ENCODE measurements at regions not wholly inside any gene's neighbourhood (a gene's known extent, or its start where the extent isn't known, plus 50 kb on each side); places are given as distances from the start of the nearest gene placed in this dataset.

GRCh38 chr1:213670692-213671023 is 317.1 kb upstream of the PROX1 start:
- Histone ChIP-seq H3F3A (ENCODE audit: insufficient read depth) (no peaks in the 10 kb centered on the region), H3K9me2 (ENCODE audit: insufficient read depth) (no peaks in the 10 kb centered on the region), H3K4me2 (ENCODE audit: unreplicated experiment) (no peak overlapping the region), H3K9me3 (ENCODE audit: low read depth) (no peaks in the 10 kb centered on the region), H3K4me1 (ENCODE audit: insufficient read depth) (no peaks in the 10 kb centered on the region), H4K20me1 (ENCODE audit: insufficient read depth) (no peaks in the 10 kb centered on the region), H3K27me3 (replicated peaks; ENCODE audit: insufficient read depth) (no peaks in the 10 kb centered on the region), H3K4me3 (no peak overlapping the region), H3K27ac (no peak overlapping the region), H2AFZ (no peak overlapping the region), H3K36me3 (ENCODE audit: low read depth) (no peaks in the 10 kb centered on the region), H3K9ac (no peak overlapping the region), H3K79me2 (ENCODE audit: insufficient read depth) (no peaks in the 10 kb centered on the region)
- in situ Hi-C loops (cut with MboI) = no loop called here
- 0% methylated on average over 1 of the region's 1 CpG for WGBS, 2 experiments (ENCODE audit: low coverage in 1 of 2, low lambda C conversion rate in 2 of 2, missing lambda C conversion rate in 2 of 2)
- DNase-seq = no peak
- TF ChIP-seq EZH2 (IDR thresholded peaks at IDR 0.05; ENCODE audit: insufficient read depth, poor library complexity, severe bottlenecking) = no peak
- no peak for TF ChIP-seq EZH2phosphoT487 (IDR thresholded peaks at IDR 0.05; ENCODE audit: insufficient read depth, low read depth)

- H3K4me3 ChIP-seq = no peak overlapping the region
- H3K79me2 ChIP-seq (ENCODE audit: insufficient read depth) = no peaks in the 10 kb centered on the region
- H3K9ac ChIP-seq = no peak overlapping the region
- no peak overlapping the region for H3K27ac ChIP-seq
- no peak for TF ChIP-seq EZH2phosphoT487 (IDR thresholded peaks at IDR 0.05; ENCODE audit: insufficient read depth, low read depth)
- TF ChIP-seq EZH2 (IDR thresholded peaks at IDR 0.05; ENCODE audit: insufficient read depth, poor library complexity, severe bottlenecking) = no peak
- no peak overlapping the region for H3K4me2 ChIP-seq (ENCODE audit: unreplicated experiment)
- H4K20me1 ChIP-seq (ENCODE audit: insufficient read depth) = no peaks in the 10 kb centered on the region
- no peak overlapping the region for H2AFZ ChIP-seq
- no peaks in the 10 kb centered on the region for H3K27me3 ChIP-seq (replicated peaks; ENCODE audit: insufficient read depth)
- H3K36me3 ChIP-seq (ENCODE audit: low read depth) = no peaks in the 10 kb centered on the region
- H3K9me3 ChIP-seq (ENCODE audit: low read depth) = no peaks in the 10 kb centered on the region
- H3F3A ChIP-seq (ENCODE audit: insufficient read depth) = no peaks in the 10 kb centered on the region
- in situ Hi-C loops (cut with MboI) = no loop called here
- DNase-seq = no peak
- WGBS, 2 experiments (ENCODE audit: low coverage in 1 of 2, low lambda C conversion rate in 2 of 2, missing lambda C conversion rate in 2 of 2) = 5 to 19% methylated on average over 1 of the region's 1 CpG
- no peaks in the 10 kb centered on the region for H3K4me1 ChIP-seq (ENCODE audit: insufficient read depth)
- no peaks in the 10 kb centered on the region for H3K9me2 ChIP-seq (ENCODE audit: insufficient read depth)
These were observed 312.7 kb upstream of the PROX1 start for GRCh38 chr1:213675043-213675442.

- no peaks in the 10 kb centered on the region for H3K36me3 ChIP-seq (ENCODE audit: low read depth)
- H3F3A ChIP-seq (ENCODE audit: insufficient read depth) = no peaks in the 10 kb centered on the region
- H4K20me1 ChIP-seq (ENCODE audit: insufficient read depth) = no peaks in the 10 kb centered on the region
- H3K4me3 ChIP-seq = no peak overlapping the region
- DNase-seq = no peak
- 8% methylated on average over 2 of the region's 2 CpGs for WGBS, 2 experiments (ENCODE audit: low coverage in 1 of 2, low lambda C conversion rate in 2 of 2, missing lambda C conversion rate in 2 of 2)
- no peaks in the 10 kb centered on the region for H3K4me1 ChIP-seq (ENCODE audit: insufficient read depth)
- TF ChIP-seq EZH2 (IDR thresholded peaks at IDR 0.05; ENCODE audit: insufficient read depth, poor library complexity, severe bottlenecking) = no peak
- no peak for TF ChIP-seq EZH2phosphoT487 (IDR thresholded peaks at IDR 0.05; ENCODE audit: insufficient read depth, low read depth)
- H3K79me2 ChIP-seq (ENCODE audit: insufficient read depth) = no peaks in the 10 kb centered on the region
- H3K9me2 ChIP-seq (ENCODE audit: insufficient read depth) = no peaks in the 10 kb centered on the region
- H3K27ac ChIP-seq = no peak overlapping the region
- H3K9ac ChIP-seq = no peak overlapping the region
- H3K9me3 ChIP-seq (ENCODE audit: low read depth) = no peaks in the 10 kb centered on the region
- H3K27me3 ChIP-seq (replicated peaks; ENCODE audit: insufficient read depth) = no peaks in the 10 kb centered on the region
- H2AFZ ChIP-seq = no peak overlapping the region
- H3K4me2 ChIP-seq (ENCODE audit: unreplicated experiment) = no peak overlapping the region
- in situ Hi-C loops (cut with MboI) = no loop called here
These were observed 311.0 kb upstream of the PROX1 start for GRCh38 chr1:213676736-213677135.

GRCh38 chr1:213678348-213678747 is 309.4 kb upstream of the PROX1 start:
- in situ Hi-C loops (cut with MboI) = no loop called here
- Histone ChIP-seq H3K4me3 (no peak overlapping the region), H3F3A (ENCODE audit: insufficient read depth) (no peaks in the 10 kb centered on the region), H3K9ac (no peak overlapping the region), H3K27me3 (replicated peaks; ENCODE audit: insufficient read depth) (no peaks in the 10 kb centered on the region), H2AFZ (no peak overlapping the region), H3K9me3 (ENCODE audit: low read depth) (no peaks in the 10 kb centered on the region), H3K4me1 (ENCODE audit: insufficient read depth) (no peaks in the 10 kb centered on the region), H3K36me3 (ENCODE audit: low read depth) (no peaks in the 10 kb centered on the region), H3K9me2 (ENCODE audit: insufficient read depth) (no peaks in the 10 kb centered on the region), H3K79me2 (ENCODE audit: insufficient read depth) (no peaks in the 10 kb centered on the region), H4K20me1 (ENCODE audit: insufficient read depth) (no peaks in the 10 kb centered on the region), H3K4me2 (ENCODE audit: unreplicated experiment) (no peak overlapping the region), H3K27ac (no peak overlapping the region)
- TF ChIP-seq EZH2 (IDR thresholded peaks at IDR 0.05; ENCODE audit: insufficient read depth, poor library complexity, severe bottlenecking) = no peak
- no peak for TF ChIP-seq EZH2phosphoT487 (IDR thresholded peaks at IDR 0.05; ENCODE audit: insufficient read depth, low read depth)
- no peak for DNase-seq

GRCh38 chr1:213678753-213679152 is 309.0 kb upstream of the PROX1 start:
- H4K20me1 ChIP-seq (ENCODE audit: insufficient read depth) = no peaks in the 10 kb centered on the region
- H3K9ac ChIP-seq = no peak overlapping the region
- H3F3A ChIP-seq (ENCODE audit: insufficient read depth) = no peaks in the 10 kb centered on the region
- H3K4me3 ChIP-seq = no peak overlapping the region
- TF ChIP-seq EZH2 (IDR thresholded peaks at IDR 0.05; ENCODE audit: insufficient read depth, poor library complexity, severe bottlenecking) (no peak), EZH2phosphoT487 (IDR thresholded peaks at IDR 0.05; ENCODE audit: insufficient read depth, low read depth) (no peak)
- H3K27me3 ChIP-seq (replicated peaks; ENCODE audit: insufficient read depth) = no peaks in the 10 kb centered on the region
- no peaks in the 10 kb centered on the region for H3K4me1 ChIP-seq (ENCODE audit: insufficient read depth)
- H3K27ac ChIP-seq = no peak overlapping the region
- H3K36me3 ChIP-seq (ENCODE audit: low read depth) = no peaks in the 10 kb centered on the region
- in situ Hi-C loops (cut with MboI) = no loop called here
- H3K9me2 ChIP-seq (ENCODE audit: insufficient read depth) = no peaks in the 10 kb centered on the region
- no peaks in the 10 kb centered on the region for H3K9me3 ChIP-seq (ENCODE audit: low read depth)
- H2AFZ ChIP-seq = no peak overlapping the region
- H3K79me2 ChIP-seq (ENCODE audit: insufficient read depth) = no peaks in the 10 kb centered on the region
- no peak for DNase-seq
- 12 to 18% methylated on average over 3 of the region's 3 CpGs for WGBS, 2 experiments (ENCODE audit: low coverage in 1 of 2, low lambda C conversion rate in 2 of 2, missing lambda C conversion rate in 2 of 2)
- H3K4me2 ChIP-seq (ENCODE audit: unreplicated experiment) = no peak overlapping the region

Measured in GM23248 (cell line).